ENCODE measurements at regions not wholly inside any gene's neighbourhood (a gene's known extent, or its start where the extent isn't known, plus 50 kb on each side); places are given as distances from the start of the nearest gene placed in this dataset.
"Not testable (repeated sequence)": the region's sequence is repeated elsewhere in the genome, so short reads cannot be mapped to it uniquely, and the experiment has no call there.

GRCh38 chr12:131487388-131488124, 223.3 kb upstream of the SFSWAP start:
- DNase-seq = no peak

DNA sequence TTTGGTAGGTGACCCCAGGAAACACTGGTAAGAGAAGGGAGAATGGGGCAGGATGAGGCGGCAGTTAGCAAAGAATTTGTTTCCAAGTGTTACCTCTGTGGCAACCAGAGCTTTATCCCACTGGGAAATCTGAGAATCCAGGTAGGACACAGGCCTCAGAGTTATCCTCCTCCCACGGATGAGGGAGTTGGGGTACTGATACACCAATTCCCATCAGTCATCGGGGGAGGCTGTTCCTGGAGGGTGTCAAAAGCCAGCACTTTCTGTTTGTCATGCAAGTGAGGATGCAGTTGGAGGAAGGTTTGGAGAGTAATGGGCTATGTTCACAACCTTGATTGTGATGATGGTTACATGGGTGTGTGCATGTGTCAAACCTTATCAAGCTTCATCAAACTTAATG, 221.2 kb upstream of the SFSWAP start:
- DNase-seq = no peak

- no peak for DNase-seq
These were observed 219.7 kb upstream of the SFSWAP start for GRCh38 chr12:131491155-131491554.

GRCh38 chr12:131491916-131492490, 218.9 kb upstream of the SFSWAP start:
- DNase-seq = no peak

DNA sequence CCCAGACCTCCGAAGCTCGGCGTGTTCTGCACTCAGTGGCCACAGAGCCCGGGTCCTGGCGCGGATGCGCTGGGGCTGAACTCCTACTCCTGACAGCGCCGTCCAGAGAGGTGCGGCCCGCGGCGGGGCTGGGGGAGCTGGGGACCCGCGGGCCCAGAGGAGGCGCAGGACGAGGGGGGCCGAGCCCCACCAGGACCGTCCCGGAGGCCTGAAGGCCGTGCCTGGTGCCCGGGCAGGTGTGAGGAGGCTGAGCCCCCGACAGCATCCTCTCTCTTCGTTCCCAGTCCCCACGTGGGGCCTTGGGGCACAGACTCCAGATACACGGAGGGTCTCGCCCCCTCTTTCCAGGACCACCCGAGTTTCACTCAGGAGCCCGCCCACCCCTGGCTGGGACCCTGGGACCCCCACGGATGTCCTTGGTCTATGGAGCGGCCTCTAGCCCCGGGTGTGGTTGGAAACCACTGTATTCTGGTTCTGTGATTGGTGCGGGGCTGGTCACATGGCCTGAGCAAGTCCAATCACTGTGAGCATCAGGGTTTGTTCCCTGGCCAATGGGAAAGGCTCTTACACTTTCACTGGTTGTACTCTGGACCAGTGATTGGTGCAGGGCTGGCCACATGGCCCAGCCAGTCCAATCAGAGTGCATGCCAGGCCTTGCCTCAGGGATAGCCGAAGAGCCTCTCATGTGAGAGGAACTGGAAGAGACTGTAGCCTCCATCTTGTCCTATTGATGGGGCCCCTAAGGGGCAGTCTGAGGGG, 217.6 kb upstream of the SFSWAP start:
- no peak for DNase-seq

- DNase-seq = no peak
These were observed 216.7 kb upstream of the SFSWAP start for GRCh38 chr12:131494216-131494615.

GRCh38 chr12:131494741-131495524, 216.0 kb upstream of the SFSWAP start:
- DNase-seq = no peak

GRCh38 chr12:131497966-131498365, 212.9 kb upstream of the SFSWAP start:
- no peak for DNase-seq

DNA sequence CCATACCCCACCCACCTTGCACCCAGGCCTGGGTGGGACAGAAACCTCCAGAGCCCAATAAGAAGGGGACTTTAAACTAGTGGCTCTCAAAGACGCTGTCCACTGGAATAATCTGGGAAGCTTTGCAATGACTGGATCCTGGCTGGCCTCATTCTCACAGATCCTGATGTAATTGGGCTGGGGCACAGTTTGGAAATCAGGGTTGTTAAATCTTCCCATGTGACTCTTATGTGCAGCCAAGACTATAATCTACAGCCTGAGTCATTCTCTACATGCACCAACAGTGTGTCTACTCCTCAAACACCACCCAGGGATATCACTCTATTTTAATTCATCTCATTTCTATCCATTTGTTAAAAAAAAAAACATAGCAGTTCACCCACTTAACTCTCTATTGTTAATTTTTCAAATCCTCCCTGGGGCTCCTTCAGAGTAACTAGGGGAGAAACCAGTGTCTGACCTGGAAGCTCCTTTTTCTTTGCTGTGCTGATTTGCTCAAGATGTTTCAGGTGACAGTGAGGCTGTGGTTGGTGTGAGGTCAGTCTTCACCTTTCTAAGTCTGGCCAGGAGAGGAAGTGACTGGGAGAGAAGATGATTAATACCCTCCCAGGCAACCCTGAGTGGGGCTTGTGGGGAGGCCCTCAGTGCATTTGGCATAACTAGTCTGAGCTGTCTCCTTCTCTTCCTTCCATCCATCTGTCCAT, 211.6 kb upstream of the SFSWAP start:
- peak; percentile 4 for DNase-seq

DNA sequence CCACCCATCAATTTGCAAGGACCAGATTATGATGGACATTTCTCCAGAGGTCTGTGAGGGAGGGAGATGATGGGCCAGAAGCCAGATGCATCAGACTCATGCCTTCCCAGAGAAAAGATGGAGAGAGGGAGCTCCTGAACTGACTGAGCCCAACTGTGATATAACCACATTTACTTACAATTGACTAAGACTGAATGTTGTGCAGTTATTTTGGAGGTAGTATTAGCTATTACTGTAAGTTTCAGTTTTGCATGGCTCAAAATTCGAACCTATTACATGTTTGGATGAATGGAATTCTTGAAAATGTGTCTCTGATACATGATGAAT, 211.1 kb upstream of the SFSWAP start:
- no peak for DNase-seq

GRCh38 chr12:131500564-131500963, 210.3 kb upstream of the SFSWAP start:
- no peak for DNase-seq

GRCh38 chr12:131505561-131505960, 205.3 kb upstream of the SFSWAP start:
- DNase-seq = no peak

DNA sequence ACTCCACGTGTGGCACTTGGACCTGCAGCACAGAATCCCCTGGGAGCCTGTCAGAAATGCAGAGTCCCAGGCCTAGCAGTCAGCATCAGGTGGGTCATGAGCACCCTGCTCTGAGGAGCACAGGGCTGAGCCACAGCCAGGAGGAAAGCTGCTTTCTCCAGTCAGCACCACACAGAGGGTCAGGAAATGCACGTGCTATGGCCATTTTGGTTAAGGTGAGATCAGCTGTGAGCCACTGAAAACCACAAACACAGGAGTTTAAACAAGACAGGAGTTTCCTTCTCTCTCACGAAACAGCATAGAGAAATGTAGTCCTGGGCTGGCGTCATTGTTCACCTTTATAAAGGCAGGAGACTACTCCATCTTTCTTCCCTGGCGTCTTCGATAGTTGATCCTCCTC, 204.5 kb upstream of the SFSWAP start:
- DNase-seq = no peak

DNA sequence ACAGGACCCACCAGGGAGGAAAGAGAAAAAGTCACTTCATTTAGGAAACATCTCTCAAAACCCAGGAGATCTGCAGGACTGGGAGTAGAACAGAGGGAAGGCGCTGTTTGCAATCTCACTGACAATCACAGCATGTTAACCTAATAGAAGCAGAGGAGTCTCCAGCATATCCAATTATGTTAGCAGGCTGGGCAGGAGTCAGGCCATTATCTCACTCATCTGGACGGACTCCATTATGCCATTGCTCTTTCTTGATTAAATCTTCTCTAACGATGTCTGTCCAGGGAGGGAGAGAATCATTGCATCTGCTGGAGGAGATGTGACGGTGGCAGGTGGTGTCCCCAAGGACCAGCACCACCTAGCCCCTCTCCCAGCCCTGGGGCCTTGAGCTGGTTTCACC, 203.8 kb upstream of the SFSWAP start:
- DNase-seq = no peak

DNA sequence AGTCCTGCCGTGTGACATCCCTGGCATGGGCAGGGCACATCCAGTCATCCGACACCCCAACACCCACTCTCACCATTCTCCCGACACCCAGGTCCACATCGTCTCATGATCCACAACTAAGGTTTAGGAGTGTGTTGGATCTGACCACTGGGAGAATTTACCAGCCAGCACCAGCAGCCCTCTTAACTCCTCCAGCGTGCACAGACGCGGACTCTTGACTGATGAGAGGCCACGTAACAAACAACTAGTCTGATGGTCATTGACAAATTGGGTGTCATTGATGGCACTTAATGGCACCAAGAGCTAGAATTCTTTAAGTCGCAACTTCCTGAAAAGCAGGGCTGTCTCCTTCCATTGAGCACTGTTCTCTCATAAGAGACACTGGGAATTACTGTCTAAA, 203.0 kb upstream of the SFSWAP start:
- DNase-seq = no peak

- DNase-seq = no peak
These were observed 201.2 kb upstream of the SFSWAP start for GRCh38 chr12:131509701-131510100.

GRCh38 chr12:131510431-131510830, 200.5 kb upstream of the SFSWAP start:
- no peak for DNase-seq

DNA sequence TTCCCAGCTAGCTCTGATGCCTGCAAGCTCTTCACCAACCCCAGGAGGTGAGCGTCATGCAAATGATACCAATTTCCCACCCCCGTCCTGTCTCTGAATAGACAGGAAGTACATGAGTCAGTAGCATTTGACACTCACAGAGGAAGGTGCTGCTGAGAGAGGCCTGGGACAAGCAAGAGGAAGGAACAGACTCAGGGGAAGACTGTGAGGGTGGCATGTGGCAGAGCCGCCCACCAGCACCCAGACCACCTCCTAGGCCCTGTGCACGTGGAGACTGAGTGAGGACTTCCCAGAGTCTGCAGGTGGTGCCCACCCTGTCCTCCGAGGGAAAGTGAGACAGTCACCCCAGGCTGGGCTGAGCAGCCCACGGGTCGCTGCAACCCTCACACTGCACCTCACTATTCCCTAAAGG, 199.5 kb upstream of the SFSWAP start:
- DNase-seq = no peak

- no peak for DNase-seq
These were observed 198.9 kb upstream of the SFSWAP start for GRCh38 chr12:131511803-131512561.

- DNase-seq = no peak
These were observed 197.3 kb upstream of the SFSWAP start for GRCh38 chr12:131513606-131514005.

DNA sequence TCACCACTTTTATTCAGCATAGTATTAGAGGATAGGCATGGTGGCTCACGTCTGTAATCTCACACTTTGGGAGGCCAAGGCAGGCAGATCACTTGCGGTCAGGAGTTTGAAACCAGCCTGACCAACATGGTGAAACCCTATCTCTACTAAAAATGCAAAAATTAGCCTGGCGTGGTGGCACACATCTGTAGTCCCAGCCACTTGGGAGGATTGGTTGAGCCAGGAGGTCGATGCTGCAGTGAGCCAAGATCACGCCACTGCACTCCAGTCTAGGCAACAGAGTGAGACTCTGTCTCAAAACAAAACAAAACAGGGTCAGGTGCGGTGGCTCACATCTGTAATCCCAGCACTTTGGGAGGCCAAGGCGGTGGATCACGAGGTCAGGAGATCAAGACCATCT, 190.3 kb upstream of the SFSWAP start:
- not testable (repeated sequence) for DNase-seq

GRCh38 chr12:131521326-131521725, 189.6 kb upstream of the SFSWAP start:
- no peak for DNase-seq

Measured in skin of body (tissue), 1 donor.